ENCODE measurements at regions not wholly inside any gene's neighbourhood (a gene's known extent, or its start where the extent isn't known, plus 50 kb on each side); places are given as distances from the start of the nearest gene placed in this dataset.

DNA sequence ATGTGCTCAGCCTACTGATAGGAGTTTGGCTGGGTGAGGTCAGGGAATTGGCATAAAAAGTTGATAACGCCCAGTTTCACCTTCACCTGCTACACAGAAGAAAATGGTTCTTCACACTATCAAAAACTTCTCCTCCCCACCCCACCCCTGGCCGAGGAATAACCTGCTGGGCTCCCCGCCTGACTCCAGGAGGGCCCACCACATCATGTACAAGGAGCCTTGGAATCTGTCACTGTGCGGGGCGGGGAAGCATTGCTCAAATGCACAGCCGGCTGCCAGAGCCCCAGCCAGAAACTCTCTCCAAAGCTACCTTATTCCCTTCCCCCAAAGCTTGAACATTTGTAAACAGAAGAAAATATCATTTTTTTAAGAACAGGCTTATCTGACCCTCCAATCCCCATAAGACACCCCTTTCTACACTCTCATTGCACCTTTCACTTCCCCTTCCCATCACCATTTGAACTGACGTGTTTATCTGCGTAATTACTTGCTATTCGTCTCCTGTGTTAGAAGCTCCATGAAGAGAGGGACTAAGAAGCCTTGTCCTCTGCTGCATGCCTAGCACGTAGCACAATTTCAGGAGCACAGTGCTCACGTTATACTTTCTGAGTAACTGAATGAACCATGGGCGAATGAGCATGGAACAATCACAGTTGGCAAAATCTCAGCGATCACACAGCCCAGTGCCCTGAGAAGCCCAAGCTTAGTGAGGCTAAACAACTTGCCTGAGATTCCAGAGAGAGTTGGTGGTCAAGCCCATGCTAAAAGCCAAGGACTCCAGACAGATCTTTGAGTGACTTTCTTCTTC lies 82.9 kb downstream of the HES1 start:
- no peak for DNase-seq

DNA sequence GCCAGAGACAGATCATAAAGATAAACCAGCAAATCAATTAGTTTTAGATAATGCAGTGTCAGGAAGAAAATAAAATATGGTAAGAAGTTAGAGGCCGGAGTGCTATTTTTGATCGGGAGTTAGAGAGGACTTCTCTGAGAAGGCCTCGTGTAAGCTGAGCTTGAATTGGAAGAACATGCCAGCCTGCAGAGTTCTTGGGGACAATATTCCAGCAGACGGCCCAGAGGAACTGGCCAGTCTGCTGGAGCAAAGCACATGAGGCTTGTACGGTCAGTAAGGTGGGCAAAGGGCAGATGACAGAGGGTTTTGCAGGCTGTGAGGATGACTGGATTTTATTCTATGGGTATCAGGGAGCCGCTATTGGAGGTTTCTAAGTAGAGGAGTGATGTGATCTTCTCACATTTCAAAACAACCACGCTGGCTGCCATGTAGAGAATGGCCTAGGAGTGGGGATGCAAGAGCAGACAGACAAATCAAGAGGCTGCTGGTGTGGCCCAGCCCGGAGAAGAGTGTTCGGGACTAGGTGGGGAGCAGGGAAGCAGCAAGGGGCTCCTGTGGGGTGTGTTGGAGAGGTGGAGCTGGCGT lies 84.0 kb downstream of the HES1 start:
- DNase-seq: no peak

DNA sequence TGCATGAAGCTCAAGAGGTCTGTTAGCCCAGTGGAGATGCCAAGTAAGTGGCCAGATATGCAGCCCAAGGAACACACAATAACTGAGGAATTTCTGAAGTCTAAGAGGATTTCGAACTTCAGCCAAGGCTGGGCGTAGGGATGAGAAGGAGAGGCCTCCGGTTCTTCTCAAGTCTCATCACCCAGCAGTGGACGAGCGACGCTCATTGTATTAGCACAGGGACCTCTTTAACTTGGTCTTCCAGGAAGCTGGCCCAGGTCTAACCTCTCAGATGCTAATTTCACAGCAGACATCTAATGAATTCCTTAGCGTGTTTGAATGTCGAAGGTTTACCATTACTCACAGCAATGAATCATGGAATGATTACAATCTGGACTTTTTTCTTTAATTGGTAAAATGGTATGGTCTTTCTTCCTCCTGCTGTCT lies 85.0 kb downstream of the HES1 start:
- no peak for DNase-seq

DNA sequence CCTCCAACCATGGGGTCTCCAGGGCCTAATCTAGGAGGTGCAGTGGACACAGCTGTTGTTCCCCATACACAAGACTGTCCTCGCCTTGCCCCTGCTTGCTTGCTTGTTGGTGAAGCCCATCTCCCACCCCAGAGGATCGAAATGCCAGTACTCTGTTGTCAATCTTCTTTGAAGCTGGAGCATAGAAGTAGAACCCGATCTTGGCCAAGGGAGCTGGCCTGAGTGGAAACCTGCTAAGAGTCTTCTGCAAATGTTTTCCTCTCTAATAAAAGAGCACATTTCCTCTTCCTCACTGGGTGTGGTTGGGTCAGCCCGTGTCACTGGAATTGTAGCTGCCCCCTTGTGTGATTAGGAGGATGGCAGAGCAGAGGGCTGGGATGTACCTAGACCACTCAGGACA lies 85.4 kb downstream of the HES1 start:
- no peak for DNase-seq

DNA sequence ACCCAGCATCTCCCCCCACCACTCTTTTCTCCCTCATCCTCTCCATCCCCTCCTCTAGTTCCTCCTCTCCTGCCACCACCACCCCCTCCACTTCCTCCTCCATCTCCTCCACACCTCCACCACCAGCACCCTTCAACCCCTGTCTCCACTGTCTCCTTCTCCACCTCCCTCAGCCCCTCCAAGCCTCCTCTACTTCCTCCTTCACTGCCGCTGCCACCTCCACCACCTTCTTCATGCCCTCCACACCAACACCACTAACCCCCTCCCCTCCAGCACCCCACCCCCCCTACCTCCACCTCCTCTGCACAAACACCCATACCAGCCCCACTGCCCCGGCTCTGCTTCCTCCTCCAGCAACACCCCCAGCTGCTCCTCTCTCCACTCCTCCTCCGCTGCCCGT lies 88.0 kb downstream of the HES1 start:
- DNase-seq: no peak

DNA sequence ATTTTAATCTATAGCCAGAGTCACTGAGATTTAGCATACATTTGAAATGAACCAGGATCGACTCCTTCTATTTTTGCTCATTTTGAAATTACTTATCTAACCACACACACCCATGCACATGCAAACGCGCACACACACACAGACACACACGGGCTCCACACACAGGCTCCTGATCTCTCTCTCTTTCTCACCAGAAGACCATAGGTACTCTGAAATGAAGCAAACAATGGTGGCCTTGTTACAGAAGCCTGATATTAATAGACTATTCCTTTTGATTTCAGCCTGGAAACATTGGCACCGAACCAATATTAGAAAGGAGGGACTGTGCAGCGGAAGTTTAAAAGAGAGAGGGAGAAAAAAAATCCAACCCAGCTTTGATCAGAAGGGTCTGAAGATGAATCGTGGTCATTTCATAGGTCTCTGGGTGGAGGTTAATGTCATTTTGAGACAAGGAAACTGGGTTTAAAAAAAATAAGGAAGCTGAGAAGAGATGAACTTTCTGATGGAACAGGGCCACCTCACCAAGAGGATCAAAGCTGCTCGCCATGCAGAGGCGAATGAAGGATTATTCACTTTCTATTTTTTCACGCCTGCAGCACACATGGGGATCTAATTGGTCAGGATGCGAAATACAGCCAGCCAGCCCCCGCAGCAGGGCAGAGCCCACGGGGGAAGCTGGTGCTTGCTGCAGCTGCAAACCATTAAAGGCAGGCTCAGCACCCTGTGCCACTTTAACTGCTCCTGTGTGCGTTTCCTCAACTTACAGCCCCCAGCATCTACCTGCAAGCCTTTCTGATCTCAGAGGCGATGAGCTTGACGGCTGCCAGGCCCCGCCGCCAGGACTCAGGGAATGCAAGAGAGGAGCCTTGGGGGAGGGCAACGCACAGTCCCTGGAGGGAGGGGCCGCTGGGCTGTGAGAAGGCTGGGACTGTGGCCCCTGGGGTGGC lies 88.8 kb downstream of the HES1 start:
- no peak for DNase-seq

DNA sequence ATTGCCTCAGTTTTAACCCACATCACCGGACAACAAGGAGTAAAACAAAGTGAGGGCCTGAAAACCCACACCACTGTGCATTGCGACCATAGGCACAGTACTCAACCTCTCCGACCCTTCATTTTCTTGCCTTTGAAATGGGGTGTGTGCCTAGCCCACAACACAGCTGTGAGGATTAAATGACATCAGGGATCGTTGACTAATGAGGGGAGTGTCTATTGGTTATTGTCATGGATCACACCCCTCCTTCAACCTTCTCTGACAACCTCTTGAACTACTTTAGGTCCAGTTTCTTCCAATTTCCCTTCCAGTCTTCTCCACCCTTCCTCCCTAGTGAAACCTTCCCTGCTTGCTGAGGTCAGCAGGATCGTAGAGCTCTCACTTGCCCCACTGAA lies 89.5 kb downstream of the HES1 start:
- DNase-seq: no peak

DNA sequence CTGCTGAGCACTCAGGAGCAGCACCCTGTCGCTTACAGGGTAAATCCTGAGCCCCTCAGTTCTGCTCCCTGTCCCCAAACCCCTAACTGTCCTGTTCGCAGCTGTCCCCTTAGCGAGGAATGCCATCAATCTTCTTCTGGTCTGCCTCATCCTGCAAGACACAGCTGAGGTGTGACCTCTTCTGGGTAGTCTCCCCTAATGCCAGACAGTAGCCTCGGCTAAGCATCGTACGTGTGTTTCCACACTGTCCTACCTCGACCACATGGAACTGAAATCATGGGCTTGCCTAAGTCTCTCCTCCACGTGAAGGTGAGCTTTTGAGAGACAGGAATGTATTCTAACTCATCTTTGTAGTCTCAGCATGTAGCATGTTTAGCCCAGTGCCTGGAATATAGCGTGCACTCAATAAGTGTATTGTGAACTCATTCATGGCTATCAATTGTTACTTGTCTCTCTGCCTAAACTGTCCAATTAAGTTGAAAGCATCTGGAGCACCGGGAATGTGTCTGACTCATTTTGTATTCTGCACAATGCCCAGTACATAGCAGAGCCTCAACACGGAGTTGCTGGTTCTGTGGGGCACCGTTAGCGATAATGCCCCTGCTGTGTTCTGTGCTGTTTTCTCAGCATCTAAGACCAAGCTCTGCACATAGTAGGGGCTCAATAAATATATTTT lies 90.2 kb downstream of the HES1 start:
- no peak for DNase-seq

DNA sequence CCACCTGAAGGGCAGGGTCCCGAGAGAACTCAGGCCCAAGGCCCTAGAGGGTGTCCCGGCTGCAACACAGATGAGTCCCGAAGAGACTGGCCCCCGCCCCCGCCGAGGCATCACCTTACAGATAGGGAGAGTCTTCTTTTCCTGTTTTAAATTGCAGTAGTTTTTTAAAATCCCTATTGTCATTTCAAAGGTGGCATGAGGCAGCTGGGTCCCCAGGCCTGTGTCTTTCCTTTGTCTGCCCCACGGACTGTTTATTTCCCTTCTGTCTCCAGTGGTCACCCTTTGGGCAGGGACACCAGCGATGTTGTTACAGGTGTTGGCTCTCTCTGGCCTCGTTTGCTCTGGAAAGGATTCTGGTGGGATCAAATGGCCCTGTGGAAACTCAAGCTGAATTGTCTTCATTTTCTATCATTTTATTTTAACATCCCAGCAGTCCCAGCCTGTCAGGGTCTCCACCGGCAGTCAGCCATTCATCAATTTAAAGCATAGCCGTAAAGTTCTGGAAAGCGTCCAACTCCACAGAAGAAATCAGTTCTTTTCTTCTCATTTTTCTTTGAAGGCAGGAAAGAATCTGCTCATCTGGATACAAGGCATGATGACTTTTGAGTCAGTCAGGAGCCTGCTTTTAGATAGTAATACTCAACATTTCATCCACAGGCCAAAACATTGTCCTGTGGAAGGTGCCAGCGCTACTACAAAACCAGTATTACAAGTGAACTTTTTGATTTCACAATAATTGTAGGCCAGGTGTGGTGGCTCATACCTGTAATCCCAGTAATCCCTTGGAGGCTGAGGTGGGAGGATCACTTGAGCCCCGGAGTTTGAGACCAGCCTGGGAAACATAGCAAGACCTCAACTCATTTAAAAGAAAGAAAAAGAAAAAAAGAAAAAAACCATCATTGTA lies 96.2 kb downstream of the HES1 start:
- DNase-seq: no peak

DNA sequence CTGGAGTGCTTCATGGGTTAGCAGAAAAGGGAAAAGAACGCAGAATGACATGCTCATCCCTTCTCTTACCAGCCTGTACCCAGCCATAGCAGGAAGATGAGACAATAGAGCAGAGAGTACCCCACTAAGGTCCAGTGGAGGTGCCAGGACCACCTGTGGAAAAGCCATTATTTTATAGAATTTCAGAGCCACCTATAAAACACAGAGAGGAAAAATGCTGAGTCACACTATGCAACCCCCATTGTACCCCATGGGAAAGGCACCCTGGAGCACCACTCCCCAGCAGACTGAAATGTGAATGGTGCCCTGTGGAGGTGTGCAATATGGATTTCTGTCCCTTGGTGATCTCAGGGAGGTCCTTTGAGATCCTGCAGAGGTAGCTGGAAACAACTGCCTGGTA lies 97.2 kb downstream of the HES1 start:
- DNase-seq: no peak

DNA sequence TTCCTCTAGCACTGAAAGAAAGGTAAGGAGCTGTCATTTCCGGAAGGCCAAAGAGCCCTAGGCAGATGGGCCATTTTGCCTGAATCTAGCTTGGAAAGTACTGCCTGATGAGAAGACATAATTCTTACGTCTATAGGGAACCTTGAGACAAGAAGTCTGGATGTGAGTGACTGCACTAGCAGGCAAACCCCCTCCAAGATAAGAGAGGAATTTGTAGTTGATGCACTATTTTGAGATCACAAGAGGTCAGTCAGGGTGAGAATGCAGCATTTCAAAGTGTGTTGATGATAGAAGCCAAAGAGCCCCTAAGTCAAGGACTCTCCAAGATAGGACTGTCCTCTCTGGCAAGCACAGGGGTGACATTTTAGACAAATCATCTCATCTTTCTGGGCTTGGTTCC lies 99.2 kb downstream of the HES1 start:
- no peak for DNase-seq

DNA sequence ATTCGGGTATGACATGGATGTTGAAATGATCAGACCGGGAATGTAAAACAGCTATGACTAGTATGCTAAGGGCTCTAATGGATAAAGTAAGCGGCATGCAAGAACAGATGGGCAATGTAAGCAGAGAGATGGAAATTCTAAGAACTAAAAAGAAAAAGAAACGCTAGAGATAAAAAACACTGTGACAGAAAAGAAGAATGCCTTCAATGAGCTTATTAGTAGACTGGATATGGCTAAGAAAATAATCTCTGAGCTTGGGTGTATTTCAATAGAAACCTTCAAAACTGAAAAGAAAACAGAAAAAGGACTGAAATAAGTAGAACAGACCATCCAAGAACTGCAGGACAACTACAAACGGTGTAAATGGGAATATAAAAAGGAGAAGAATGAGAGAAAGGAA lies 101.2 kb downstream of the HES1 start:
- DNase-seq: no peak

DNA sequence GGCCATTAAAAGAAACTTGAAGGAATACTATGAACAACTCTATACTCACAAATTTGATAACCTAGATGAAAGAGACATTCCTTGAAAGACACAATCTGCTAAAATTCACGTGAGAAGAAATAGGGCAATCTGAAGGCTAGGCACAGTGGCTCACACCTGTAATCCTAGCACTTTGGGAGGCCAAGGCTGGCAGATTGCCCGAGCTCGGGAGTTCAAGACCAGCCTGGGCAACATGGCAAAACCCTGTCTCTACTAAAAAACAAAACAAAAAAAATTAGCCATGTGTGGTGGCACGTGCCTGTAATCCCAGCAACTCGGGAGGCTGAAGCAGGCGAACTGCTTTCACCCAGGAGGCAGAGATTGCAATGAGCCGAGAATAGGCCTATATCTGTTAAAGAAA lies 104.8 kb downstream of the HES1 start:
- no peak for DNase-seq

DNA sequence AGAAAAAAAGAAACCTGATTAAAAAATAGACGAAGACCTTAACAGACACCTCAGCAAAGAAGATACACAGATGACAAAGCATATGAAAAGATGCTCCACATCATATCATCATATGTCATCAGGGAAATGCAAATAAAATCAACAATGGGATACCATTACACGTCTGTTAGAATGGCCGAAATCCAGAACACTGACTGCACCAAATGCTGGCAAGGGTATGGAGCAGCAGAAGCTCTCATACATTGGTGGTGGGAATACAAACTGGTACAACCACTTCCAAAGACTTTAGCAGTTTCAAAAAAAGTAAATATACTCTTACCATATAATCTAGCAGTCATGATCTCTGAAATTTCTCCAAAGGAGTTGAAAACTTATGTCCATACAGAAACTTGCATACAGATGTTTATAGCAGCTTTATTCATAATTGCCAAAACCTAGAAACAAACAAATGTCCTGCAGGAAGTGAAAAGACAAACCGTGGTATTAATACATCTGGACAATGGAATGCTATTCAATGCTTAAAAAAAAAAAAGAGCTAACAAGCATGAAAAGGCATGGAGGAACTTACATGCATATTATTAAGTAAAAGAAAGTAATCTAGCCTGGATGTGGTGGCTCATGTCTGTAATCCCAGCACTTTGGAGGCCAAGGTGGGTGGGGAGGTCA lies 107.4 kb downstream of the HES1 start:
- DNase-seq: no peak

DNA sequence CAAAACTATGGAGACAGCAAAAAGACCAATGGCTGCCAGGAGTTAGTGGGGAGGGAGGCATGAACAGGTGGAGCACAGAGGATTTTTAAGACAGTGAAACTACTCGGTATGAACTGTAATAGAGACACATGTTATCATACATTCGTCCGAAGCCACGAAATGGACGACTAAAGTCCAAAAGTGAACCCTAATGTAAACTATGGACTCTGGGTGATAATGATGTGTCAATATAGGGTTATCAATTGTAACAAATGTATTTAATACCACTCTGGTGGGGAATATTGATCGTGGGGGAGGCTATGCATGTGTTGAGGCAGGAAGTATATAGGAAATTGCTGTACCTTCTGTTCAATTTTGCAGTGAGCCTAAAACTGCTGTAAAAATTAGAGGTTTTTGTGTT lies 107.0 kb downstream of the CPN2 start:
- no peak for DNase-seq

DNA sequence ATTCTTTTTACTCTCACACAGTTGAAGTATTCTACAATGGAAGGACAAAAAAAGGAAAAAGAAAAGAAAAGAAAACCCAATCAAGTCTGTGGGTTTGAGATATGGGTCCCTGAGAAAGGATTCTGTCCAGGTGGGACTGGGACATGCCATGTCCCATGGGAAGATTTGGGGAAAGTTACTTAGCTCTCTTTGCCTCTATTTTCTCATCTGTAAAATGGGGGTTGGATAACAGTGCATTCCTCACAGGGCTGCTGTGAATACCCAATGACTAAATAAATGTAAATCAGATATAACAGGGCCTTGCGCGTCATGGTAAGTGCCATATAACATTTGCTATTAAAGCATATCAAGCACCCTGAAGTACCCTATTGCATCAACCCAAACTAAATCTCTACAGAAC lies 105.7 kb downstream of the CPN2 start:
- DNase-seq: no peak

DNA sequence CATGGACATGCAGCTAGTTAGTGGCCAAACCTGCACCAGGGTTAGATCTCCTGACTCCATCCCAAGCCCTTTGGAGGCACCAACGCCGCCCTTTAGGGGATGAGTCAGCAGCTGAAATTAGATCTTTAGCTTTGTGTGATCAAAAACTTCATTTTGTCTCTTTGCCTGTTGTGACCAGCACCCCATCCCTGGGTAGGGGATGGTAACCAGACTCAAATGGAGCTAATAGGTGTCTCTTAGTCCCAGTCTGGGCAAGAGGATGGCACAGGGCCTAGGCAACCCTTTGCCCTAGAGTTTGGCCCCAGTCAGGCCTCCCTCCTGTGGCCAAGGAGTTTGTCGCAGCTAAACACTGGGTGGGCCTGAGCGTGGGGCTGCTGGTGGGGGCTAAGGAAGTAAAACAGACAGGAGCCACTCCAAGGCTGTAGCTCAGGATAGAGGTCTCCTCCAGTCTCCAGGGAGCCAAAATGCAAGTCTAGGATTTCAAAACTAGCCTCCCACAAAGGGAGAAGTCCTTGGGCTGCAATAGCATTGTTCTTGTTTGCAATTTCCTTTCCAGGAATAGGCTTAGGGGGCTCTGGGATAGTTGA lies 105.1 kb downstream of the CPN2 start:
- no peak for DNase-seq

DNA sequence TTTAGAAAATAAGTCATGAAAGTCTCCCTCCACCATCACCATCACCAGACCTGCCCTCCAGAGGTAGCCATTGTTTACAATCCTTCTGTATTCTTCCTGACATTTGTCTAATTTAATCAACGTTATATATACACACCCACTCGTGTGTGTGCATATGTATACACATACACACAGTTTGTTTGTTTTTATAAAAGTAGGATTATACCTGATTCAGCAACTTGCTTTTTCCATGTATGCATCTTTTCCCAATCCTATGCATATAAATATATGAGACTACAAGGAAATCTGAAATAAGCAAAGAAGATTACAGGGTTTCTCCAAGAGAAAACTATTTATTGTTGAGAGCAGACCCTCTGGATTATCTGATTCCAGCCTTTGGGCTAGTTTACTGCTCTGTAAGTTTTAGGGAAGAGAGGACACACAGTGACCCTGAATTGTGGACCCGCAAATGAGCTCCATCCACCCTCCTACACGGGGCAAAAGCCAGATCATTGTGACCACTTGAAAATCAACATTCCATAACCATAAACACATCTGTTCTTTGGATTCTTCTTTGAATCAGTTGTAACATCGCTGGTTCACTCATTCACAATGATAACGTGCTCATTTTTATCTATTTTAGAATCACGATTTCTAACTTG lies 104.3 kb downstream of the CPN2 start:
- DNase-seq: no peak

DNA sequence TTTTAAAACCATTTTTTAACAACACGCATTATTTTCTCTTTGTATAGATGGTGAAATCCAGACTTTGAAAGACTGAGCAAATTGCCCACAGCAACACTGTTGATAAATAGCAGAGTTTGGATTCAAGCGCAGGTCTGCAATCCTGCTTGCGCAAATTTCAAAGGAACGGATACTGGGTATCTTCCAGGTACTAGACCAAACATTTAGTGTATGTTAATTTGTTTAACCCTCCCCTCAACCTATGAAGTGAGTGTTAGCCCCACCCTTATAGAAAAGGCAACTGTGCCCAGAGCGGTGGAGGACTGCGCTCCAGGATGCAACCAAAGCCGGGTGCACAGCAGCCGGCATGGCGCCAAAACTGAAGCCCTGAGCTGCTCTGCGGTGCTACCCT lies 103.8 kb downstream of the CPN2 start:
- no peak for DNase-seq

DNA sequence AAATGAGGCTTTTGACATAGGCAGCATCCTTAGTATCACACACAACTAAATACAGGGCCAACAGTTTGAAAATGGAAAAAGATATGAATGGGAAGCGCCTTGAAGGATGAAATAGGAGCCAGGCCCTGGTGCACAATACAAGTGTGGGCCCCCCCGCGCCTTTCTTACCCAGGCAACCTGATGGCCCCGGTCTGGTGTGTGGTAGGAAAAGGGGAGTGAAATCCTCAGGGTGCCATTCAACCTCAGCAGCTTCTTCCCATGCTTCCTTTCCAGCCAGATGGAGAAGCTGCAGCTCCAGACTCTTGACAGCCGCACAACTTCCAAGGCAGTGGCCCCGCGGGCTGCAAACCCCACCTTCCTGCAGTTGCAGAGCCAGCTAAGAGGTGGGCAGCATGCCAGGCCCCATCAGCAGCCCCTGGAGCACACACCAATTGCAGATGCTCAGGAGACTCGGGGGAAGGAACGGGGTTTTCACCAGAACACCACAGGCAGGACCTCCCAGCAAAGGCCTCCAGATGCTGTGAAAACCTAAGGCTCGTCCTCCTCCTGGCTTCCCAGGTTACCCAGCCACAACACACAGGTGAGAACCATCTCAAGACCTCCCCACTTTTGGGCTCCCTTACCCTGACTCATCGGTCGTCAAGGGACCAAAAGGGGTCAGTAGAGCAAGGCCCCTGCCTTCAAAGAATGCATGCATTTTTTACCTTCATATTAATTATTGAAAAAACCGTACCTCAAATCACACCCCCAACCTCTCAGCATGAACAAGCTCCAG lies 101.6 kb downstream of the CPN2 start:
- no peak for DNase-seq
